Non-pigmented ciliary epithelial cell (primary cell): ENCODE measurements at regions not wholly inside any gene's neighbourhood (a gene's known extent, or its start where the extent isn't known, plus 50 kb on each side); places are given as distances from the start of the nearest gene placed in this dataset.
"Not testable (repeated sequence)": the region's sequence is repeated elsewhere in the genome, so short reads cannot be mapped to it uniquely, and the experiment has no call there.

ENCODE experiments used
- DNase-seq: peaks from one replicate; pipeline ENCODE4 v3.0.0-alpha.2; 2010; ENCODE audit warnings: low read depth

- no peak for DNase-seq
These were observed 147.1 kb upstream of the IGFBP3 start for GRCh38 chr7:46068159-46068558.

GRCh38 chr7:46059308-46060020, 138.4 kb upstream of the IGFBP3 start:
- DNase-seq: no peak

GRCh38 chr7:46058086-46058823, 137.2 kb upstream of the IGFBP3 start:
- DNase-seq: no peak

GRCh38 chr7:46054915-46055314, 133.8 kb upstream of the IGFBP3 start:
- DNase-seq: no peak

GRCh38 chr7:46054272-46054671, 133.2 kb upstream of the IGFBP3 start:
- DNase-seq: no peak

- no peak for DNase-seq
These were observed 126.5 kb upstream of the IGFBP3 start for GRCh38 chr7:46047581-46047980.

- DNase-seq: not testable (repeated sequence)
These were observed 122.3 kb upstream of the IGFBP3 start for GRCh38 chr7:46043338-46043737.

GRCh38 chr7:46039813-46040212, 118.7 kb upstream of the IGFBP3 start:
- not testable (repeated sequence) for DNase-seq

- DNase-seq: no peak
These were observed 114.1 kb upstream of the IGFBP3 start for GRCh38 chr7:46035166-46035565.

- DNase-seq: no peak
These were observed 113.1 kb upstream of the IGFBP3 start for GRCh38 chr7:46034056-46034768.

- DNase-seq: no peak
These were observed 112.5 kb upstream of the IGFBP3 start for GRCh38 chr7:46033592-46033991.

- DNase-seq: no peak
These were observed 111.9 kb upstream of the IGFBP3 start for GRCh38 chr7:46032942-46033341.

GRCh38 chr7:46032353-46032752, 111.3 kb upstream of the IGFBP3 start:
- DNase-seq: no peak

GRCh38 chr7:46029111-46029704, 108.1 kb upstream of the IGFBP3 start:
- DNase-seq: no peak

GRCh38 chr7:46028246-46028645, 107.2 kb upstream of the IGFBP3 start:
- DNase-seq: no peak

GRCh38 chr7:46026741-46027140, 105.7 kb upstream of the IGFBP3 start:
- no peak for DNase-seq

- no peak for DNase-seq
These were observed 103.3 kb upstream of the IGFBP3 start for GRCh38 chr7:46024263-46024916.

GRCh38 chr7:46022397-46022796, 101.3 kb upstream of the IGFBP3 start:
- DNase-seq: no peak

GRCh38 chr7:46015107-46015868, 94.2 kb upstream of the IGFBP3 start:
- peak; percentile 49 for DNase-seq

- no peak for DNase-seq
These were observed 90.4 kb upstream of the IGFBP3 start for GRCh38 chr7:46011501-46011900.

- DNase-seq: no peak
These were observed 90.0 kb upstream of the IGFBP3 start for GRCh38 chr7:46011059-46011458.
